Astrocyte (in vitro differentiated cells and primary cell): ENCODE measurements at regions not wholly inside any gene's neighbourhood (a gene's known extent, or its start where the extent isn't known, plus 50 kb on each side); places are given as distances from the start of the nearest gene placed in this dataset.

ENCODE experiments used
- DNase-seq: peaks from one replicate; pipeline ENCODE4 v3.0.0-alpha.2; 2010; ENCODE audit warnings: low read depth
- FAIRE-seq: peaks from 2 replicates; lab custom pipeline; 2011; peaks lifted over from hg19 to GRCh38; lab: Jason Lieb, UNC
- H2AFZ ChIP-seq: 2 replicates; pipeline ENCODE4 v1.6.0; 2012; ENCODE audit warnings: low read depth, low read length, inconsistent platforms
- H3K27ac ChIP-seq: 2 replicates; pipeline ENCODE4 v1.5.1; 2011; ENCODE audit warnings: low read depth, low read length, inconsistent platforms
- H3K27me3 ChIP-seq: 2 replicates; pipeline ENCODE4 v1.6.0; 2011; ENCODE audit warnings: low read length, inconsistent platforms; ENCODE audit not compliant: insufficient read depth
- H3K36me3 ChIP-seq: 2 replicates; pipeline ENCODE4 v1.5.1; 2011; ENCODE audit warnings: low read length, inconsistent platforms; ENCODE audit not compliant: insufficient read depth
- H3K4me1 ChIP-seq: 2 replicates; pipeline ENCODE4 v1.5.1; 2011; ENCODE audit warnings: low read length, inconsistent platforms; ENCODE audit not compliant: insufficient read depth
- H3K4me2 ChIP-seq: 2 replicates; pipeline ENCODE4 v1.6.0; 2012; ENCODE audit warnings: low read length, inconsistent platforms
- H3K4me3 ChIP-seq: 2 replicates; pipeline ENCODE4 v1.5.1; 2011; ENCODE audit warnings: low read depth, mild to moderate bottlenecking, low read length, inconsistent platforms; ENCODE audit not compliant: insufficient read depth
- H3K79me2 ChIP-seq: 2 replicates; pipeline ENCODE4 v1.6.0; 2012; ENCODE audit warnings: mild to moderate bottlenecking, low read length, inconsistent platforms; ENCODE audit not compliant: insufficient read depth
- H3K9ac ChIP-seq: 2 replicates; pipeline ENCODE4 v1.6.0; 2012; ENCODE audit warnings: mild to moderate bottlenecking, low read length, inconsistent platforms
- H3K9me3 ChIP-seq: 2 replicates; pipeline ENCODE4 v1.5.1; 2012; ENCODE audit warnings: low read depth, mild to moderate bottlenecking, low read length, inconsistent platforms; ENCODE audit not compliant: insufficient read depth
- H4K20me1 ChIP-seq: 2 replicates; pipeline ENCODE4 v1.6.0; 2012; ENCODE audit warnings: low read length, inconsistent platforms; ENCODE audit not compliant: insufficient read depth
- H3K27ac Mint-ChIP-seq: one replicate; pipeline ENCODE4 v1.8.0; 2021; ENCODE audit warnings: mild to moderate bottlenecking, mixed read lengths; ENCODE audit not compliant: unreplicated experiment
- H3K27me3 Mint-ChIP-seq: one replicate; pipeline ENCODE4 v1.8.0; 2021; ENCODE audit warnings: low read depth, mixed read lengths; ENCODE audit not compliant: unreplicated experiment
- H3K36me3 Mint-ChIP-seq: one replicate; pipeline ENCODE4 v1.8.0; 2021; ENCODE audit warnings: low read depth, mixed read lengths; ENCODE audit not compliant: unreplicated experiment
- H3K4me1 Mint-ChIP-seq: one replicate; pipeline ENCODE4 v1.8.0; 2021; ENCODE audit warnings: low read depth, mixed read lengths; ENCODE audit not compliant: unreplicated experiment
- H3K4me3 Mint-ChIP-seq: one replicate; pipeline ENCODE4 v1.8.0; 2021; ENCODE audit warnings: mild to moderate bottlenecking, moderate library complexity, mixed read lengths; ENCODE audit not compliant: unreplicated experiment
- H3K9me3 Mint-ChIP-seq: one replicate; pipeline ENCODE4 v1.8.0; 2021; ENCODE audit warnings: mild to moderate bottlenecking, mixed read lengths; ENCODE audit not compliant: unreplicated experiment
- EZH2 ChIP-seq: IDR thresholded peaks from 2 replicates; pipeline ENCODE4 v1.6.1; 2012; ENCODE audit warnings: mild to moderate bottlenecking, low read length, inconsistent platforms; ENCODE audit not compliant: insufficient read depth
- TF ChIP-seq, protein P1 (sequence below): IDR thresholded peaks from 2 replicates; pipeline ENCODE4 v1.5.1; 2011; ENCODE audit warnings: low read depth, mild to moderate bottlenecking, inconsistent platforms, low read length, moderate library complexity; ENCODE audit not compliant: insufficient read depth

DNA sequence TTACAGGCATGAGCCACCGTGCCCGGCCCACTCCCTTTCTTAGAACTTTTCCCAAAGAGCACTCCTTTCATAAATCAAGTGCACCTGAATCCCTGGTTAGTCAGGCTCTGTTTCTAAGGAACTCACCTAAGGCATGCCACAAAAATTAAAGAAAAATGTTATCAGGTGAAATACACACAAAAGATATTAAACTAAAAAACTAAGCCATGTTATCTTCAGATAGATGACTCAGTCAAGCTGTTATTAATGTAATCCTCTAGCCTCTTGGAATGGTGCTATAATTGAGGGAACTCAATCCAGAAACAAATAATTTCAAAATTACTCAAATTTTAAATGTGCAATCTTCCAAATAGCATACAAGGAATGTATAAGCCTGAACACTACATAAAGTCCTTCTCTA lies 83.0 kb downstream of the TENT5A start:
- H3K4me3 Mint-ChIP-seq = no peak overlapping the region
- TF ChIP-seq, protein P1, sequence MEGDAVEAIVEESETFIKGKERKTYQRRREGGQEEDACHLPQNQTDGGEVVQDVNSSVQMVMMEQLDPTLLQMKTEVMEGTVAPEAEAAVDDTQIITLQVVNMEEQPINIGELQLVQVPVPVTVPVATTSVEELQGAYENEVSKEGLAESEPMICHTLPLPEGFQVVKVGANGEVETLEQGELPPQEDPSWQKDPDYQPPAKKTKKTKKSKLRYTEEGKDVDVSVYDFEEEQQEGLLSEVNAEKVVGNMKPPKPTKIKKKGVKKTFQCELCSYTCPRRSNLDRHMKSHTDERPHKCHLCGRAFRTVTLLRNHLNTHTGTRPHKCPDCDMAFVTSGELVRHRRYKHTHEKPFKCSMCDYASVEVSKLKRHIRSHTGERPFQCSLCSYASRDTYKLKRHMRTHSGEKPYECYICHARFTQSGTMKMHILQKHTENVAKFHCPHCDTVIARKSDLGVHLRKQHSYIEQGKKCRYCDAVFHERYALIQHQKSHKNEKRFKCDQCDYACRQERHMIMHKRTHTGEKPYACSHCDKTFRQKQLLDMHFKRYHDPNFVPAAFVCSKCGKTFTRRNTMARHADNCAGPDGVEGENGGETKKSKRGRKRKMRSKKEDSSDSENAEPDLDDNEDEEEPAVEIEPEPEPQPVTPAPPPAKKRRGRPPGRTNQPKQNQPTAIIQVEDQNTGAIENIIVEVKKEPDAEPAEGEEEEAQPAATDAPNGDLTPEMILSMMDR = no peak
- TF ChIP-seq EZH2 = no peak

DNA sequence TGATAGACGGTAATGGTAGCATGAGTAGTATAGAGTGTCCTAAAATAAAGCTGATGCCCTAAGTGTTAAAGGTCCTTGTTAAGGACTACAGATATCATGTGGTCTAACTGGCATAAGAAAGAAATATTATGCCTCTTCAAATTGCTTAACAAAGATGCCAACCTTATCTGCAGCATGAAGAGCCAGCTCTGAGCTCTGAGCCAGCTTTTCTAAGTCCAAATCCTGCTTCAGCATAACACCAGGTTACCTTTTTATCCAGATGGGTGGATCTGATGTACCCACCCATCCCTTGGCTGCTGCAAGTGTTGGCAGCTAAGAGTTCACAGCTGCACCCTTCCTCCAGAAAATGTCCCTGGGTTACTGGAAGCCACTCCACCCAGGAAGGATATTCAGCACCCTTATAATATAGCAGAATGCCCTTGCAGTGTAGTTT lies 83.8 kb downstream of the TENT5A start:
- Mint-ChIP-seq H3K27me3 (no peaks in the 10 kb centered on the region), H3K27ac (no peak overlapping the region), H3K4me1 (no peaks in the 10 kb centered on the region), H3K9me3 (peaks cover 4% of the 10 kb centered on the region), H3K36me3 (no peaks in the 10 kb centered on the region), H3K4me3 (no peak overlapping the region)
- FAIRE-seq (no peak), DNase-seq (no peak)
- TF ChIP-seq, protein P1 = no peak
- Histone ChIP-seq H3K27me3 (no peaks in the 10 kb centered on the region), H3K4me2 (no peak overlapping the region), H3K9ac (no peak overlapping the region), H3K79me2 (no peaks in the 10 kb centered on the region), H3K36me3 (no peaks in the 10 kb centered on the region), H4K20me1 (no peaks in the 10 kb centered on the region), H3K27ac (no peak overlapping the region), H2AFZ (no peak overlapping the region), H3K9me3 (no peaks in the 10 kb centered on the region), H3K4me1 (no peaks in the 10 kb centered on the region), H3K4me3 (no peak overlapping the region)

More for the DNA sequence above, 83.0 kb downstream of the TENT5A start:
- Histone ChIP-seq H3K9ac (no peak overlapping the region), H3K4me2 (no peak overlapping the region), H4K20me1 (no peaks in the 10 kb centered on the region), H3K79me2 (no peaks in the 10 kb centered on the region), H3K4me1 (no peaks in the 10 kb centered on the region), H3K27ac (no peak overlapping the region), H3K9me3 (no peaks in the 10 kb centered on the region), H3K4me3 (no peak overlapping the region), H2AFZ (no peak overlapping the region), H3K36me3 (no peaks in the 10 kb centered on the region), H3K27me3 (no peaks in the 10 kb centered on the region)
- Mint-ChIP-seq H3K27me3 (no peaks in the 10 kb centered on the region), H3K27ac (no peak overlapping the region), H3K9me3 (peaks cover 4% of the 10 kb centered on the region), H3K36me3 (no peaks in the 10 kb centered on the region), H3K4me1 (no peaks in the 10 kb centered on the region)
- DNase-seq = no peak
- no peak for FAIRE-seq

DNA sequence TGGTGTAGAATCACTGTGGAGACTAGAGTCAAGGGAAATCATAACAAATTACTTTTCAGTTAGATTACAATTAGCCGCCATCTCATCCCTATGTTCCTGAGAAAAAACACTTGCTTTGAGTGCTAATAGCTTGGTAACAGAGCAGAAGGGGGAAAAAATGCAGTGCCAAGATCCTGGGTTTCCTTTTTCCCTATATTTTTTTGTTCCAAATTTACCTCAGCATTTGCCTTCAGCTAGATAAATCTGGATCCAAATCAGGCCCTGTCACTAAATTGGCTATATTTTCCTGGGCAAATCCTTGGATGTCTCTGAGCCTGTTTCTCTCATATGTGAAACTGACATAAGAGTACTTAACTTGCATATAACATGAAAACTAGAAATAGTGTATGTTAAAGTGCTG lies 86.0 kb downstream of the TENT5A start:
- Histone ChIP-seq H3K4me1 (no peaks in the 10 kb centered on the region), H3K36me3 (no peaks in the 10 kb centered on the region), H2AFZ (no peak overlapping the region), H4K20me1 (no peaks in the 10 kb centered on the region), H3K4me3 (no peak overlapping the region), H3K9me3 (no peaks in the 10 kb centered on the region), H3K79me2 (no peaks in the 10 kb centered on the region), H3K27ac (no peak overlapping the region), H3K4me2 (no peak overlapping the region), H3K27me3 (no peaks in the 10 kb centered on the region), H3K9ac (no peak overlapping the region)
- TF ChIP-seq, protein P1 = no peak
- no peak for TF ChIP-seq EZH2
- Mint-ChIP-seq H3K4me3 (no peak overlapping the region), H3K27ac (no peak overlapping the region), H3K36me3 (no peaks in the 10 kb centered on the region), H3K27me3 (no peaks in the 10 kb centered on the region), H3K4me1 (no peaks in the 10 kb centered on the region), H3K9me3 (peaks cover 2% of the 10 kb centered on the region)
- DNase-seq (no peak), FAIRE-seq (no peak)
